Urothelium cell line (cell line): ENCODE measurements at regions not wholly inside any gene's neighbourhood (a gene's known extent, or its start where the extent isn't known, plus 50 kb on each side); places are given as distances from the start of the nearest gene placed in this dataset.

Experiments used
- DNase-seq: peaks from one replicate; pipeline ENCODE4 v3.0.0; 2011; ENCODE audit warnings: low spot score, mixed read lengths
- FAIRE-seq: peaks from 2 replicates; lab custom pipeline; 2011; peaks lifted over from hg19 to GRCh38; lab: Jason Lieb, UNC

GRCh38 chr3:69539134-69539533 is 153.2 kb upstream of the FRMD4B start:
- no peak for DNase-seq
- no peak for FAIRE-seq

- DNase-seq (no peak), FAIRE-seq (no peak)
These were observed 152.4 kb upstream of the FRMD4B start for GRCh38 chr3:69538281-69538680.

- no peak for DNase-seq
- FAIRE-seq: no peak
These were observed 150.6 kb upstream of the FRMD4B start for GRCh38 chr3:69536306-69537020.

- DNase-seq (no peak), FAIRE-seq (no peak)
These were observed 149.7 kb upstream of the FRMD4B start for GRCh38 chr3:69535613-69536012.

GRCh38 chr3:69532547-69533224 is 146.8 kb upstream of the FRMD4B start:
- DNase-seq (no peak), FAIRE-seq (no peak)

- no peak for DNase-seq
- no peak for FAIRE-seq
These were observed 146.0 kb upstream of the FRMD4B start for GRCh38 chr3:69531576-69532546.

- DNase-seq (no peak), FAIRE-seq (no peak)
These were observed 144.7 kb upstream of the FRMD4B start for GRCh38 chr3:69530554-69530953.

- no peak for FAIRE-seq
- DNase-seq: no peak
These were observed 141.6 kb upstream of the FRMD4B start for GRCh38 chr3:69527498-69527897.

- DNase-seq (no peak), FAIRE-seq (no peak)
These were observed 138.9 kb upstream of the FRMD4B start for GRCh38 chr3:69524816-69525215.

- no peak for FAIRE-seq
- DNase-seq: no peak
These were observed 135.4 kb upstream of the FRMD4B start for GRCh38 chr3:69521286-69521685.

GRCh38 chr3:69511361-69511760 is 125.5 kb upstream of the FRMD4B start:
- DNase-seq: no peak
- FAIRE-seq: no peak

- DNase-seq (no peak), FAIRE-seq (no peak)
These were observed 124.7 kb upstream of the FRMD4B start for GRCh38 chr3:69510481-69511030.

GRCh38 chr3:69509288-69509687 is 123.4 kb upstream of the FRMD4B start:
- FAIRE-seq (no peak), DNase-seq (no peak)

GRCh38 chr3:69505770-69506407 is 120.0 kb upstream of the FRMD4B start:
- DNase-seq: no peak

GRCh38 chr3:69504232-69504631 is 118.3 kb upstream of the FRMD4B start:
- DNase-seq (peak; percentile 19), FAIRE-seq (no peak)

More at GRCh38 chr3:69505770-69506407, 120.0 kb upstream of the FRMD4B start:
- no peak for FAIRE-seq

GRCh38 chr3:69500604-69501003 is 114.7 kb upstream of the FRMD4B start:
- DNase-seq (no peak), FAIRE-seq (no peak)

GRCh38 chr3:69499899-69500421 is 114.1 kb upstream of the FRMD4B start:
- DNase-seq (no peak), FAIRE-seq (no peak)

GRCh38 chr3:69499422-69499821 is 113.5 kb upstream of the FRMD4B start:
- no peak for DNase-seq
- FAIRE-seq: no peak

GRCh38 chr3:69496856-69497255 is 111.0 kb upstream of the FRMD4B start:
- no peak for FAIRE-seq
- DNase-seq: no peak

GRCh38 chr3:69494185-69494584 is 108.3 kb upstream of the FRMD4B start:
- DNase-seq: no peak
- no peak for FAIRE-seq
